ENCODE measurements at regions not wholly inside any gene's neighbourhood (a gene's known extent, or its start where the extent isn't known, plus 50 kb on each side); places are given as distances from the start of the nearest gene placed in this dataset.

DNA sequence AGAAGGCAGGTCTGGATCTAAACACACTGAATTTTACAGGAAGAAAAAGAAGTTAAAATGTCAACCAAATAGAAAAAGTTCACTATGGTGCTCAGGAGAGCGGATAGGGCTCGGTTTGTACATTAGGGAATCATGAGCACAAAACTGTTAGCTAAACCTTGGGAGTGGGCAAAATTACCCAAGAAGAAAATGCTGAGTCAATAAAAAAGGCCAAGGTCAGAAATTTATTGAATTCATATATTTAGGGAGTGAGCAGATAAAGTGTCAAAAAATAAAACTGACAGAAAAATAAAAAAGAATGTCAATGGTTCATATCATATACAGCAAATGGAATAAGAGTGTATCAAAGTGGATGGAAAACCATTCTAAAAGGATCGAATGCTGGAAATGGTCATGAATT lies 452.5 kb upstream of the SMIM31 start:
- TF ChIP-seq CTCF (IDR thresholded peaks at IDR 0.05) (no peak), POLR2A (IDR thresholded peaks at IDR 0.05) (no peak)
